ENCODE measurements at regions not wholly inside any gene's neighbourhood (a gene's known extent, or its start where the extent isn't known, plus 50 kb on each side); places are given as distances from the start of the nearest gene placed in this dataset.

- no peak for TF ChIP-seq POLR2A (IDR thresholded peaks at IDR 0.05; ENCODE audit: low read depth, low read length)
- TF ChIP-seq POLR2AphosphoS5 (IDR thresholded peaks at IDR 0.05; ENCODE audit: low read depth, low read length), result no peak
- TF ChIP-seq SPI1 (IDR thresholded peaks at IDR 0.05; ENCODE audit: low read depth, low read length), result no peak
Measured at GRCh38 chr7:130999926-131000325, 265.9 kb upstream of the KLF14 start.
